ENCODE measurements at regions not wholly inside any gene's neighbourhood (a gene's known extent, or its start where the extent isn't known, plus 50 kb on each side); places are given as distances from the start of the nearest gene placed in this dataset.

DNA sequence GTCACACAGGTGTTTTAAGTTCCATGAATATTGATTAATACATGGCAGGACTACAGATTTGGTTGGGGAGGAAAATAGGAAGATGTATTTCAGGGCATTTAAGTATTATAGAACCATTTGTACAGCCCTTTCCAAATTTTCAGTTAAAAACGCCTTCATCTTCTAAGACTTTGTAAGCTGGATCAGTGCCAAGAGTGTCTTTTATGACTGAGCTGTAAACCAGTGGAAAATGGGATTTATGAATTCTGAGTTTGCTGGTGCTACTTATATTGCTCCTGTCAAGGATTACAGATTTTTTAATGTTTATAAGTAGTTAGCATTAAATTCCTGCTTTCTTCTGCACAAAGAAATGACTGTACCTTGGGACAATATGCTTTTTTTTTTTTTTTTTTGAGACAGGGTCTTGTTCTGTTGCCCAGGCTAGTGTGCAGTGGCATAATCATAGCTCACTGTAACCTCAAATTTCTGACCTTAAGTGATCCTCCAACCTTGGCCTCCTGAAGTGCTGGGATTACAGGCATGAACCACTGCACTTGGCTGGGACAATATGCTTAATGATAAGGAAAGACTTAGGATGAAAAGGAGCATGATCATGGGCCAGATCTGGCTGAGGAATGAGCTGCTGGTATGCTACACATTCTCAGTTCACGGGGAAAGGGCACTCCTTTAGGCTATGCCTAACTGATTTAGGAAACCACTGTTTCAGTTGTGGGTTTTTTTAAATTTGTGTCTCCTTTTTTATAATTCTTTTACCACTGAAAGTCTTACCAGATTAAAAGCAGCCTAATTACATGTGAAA lies 113.6 kb upstream of the MTNR1B start:
- TF ChIP-seq, protein P1, sequence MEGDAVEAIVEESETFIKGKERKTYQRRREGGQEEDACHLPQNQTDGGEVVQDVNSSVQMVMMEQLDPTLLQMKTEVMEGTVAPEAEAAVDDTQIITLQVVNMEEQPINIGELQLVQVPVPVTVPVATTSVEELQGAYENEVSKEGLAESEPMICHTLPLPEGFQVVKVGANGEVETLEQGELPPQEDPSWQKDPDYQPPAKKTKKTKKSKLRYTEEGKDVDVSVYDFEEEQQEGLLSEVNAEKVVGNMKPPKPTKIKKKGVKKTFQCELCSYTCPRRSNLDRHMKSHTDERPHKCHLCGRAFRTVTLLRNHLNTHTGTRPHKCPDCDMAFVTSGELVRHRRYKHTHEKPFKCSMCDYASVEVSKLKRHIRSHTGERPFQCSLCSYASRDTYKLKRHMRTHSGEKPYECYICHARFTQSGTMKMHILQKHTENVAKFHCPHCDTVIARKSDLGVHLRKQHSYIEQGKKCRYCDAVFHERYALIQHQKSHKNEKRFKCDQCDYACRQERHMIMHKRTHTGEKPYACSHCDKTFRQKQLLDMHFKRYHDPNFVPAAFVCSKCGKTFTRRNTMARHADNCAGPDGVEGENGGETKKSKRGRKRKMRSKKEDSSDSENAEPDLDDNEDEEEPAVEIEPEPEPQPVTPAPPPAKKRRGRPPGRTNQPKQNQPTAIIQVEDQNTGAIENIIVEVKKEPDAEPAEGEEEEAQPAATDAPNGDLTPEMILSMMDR (IDR thresholded peaks at IDR 0.05): no peak
- no peak for TF ChIP-seq POLR2A (IDR thresholded peaks at IDR 0.05)
